Nephron progenitor cell (in vitro differentiated cells): ENCODE measurements at regions not wholly inside any gene's neighbourhood (a gene's known extent, or its start where the extent isn't known, plus 50 kb on each side); places are given as distances from the start of the nearest gene placed in this dataset.
"Not testable (repeated sequence)": the region's sequence is repeated elsewhere in the genome, so short reads cannot be mapped to it uniquely, and the experiment has no call there.

Source experiments
- DNase-seq: peaks from one replicate; pipeline ENCODE4 v3.0.0; 2021
- H3K27ac Mint-ChIP-seq: 2 replicates; pipeline ENCODE4 v1.8.0; 2021; ENCODE audit warnings: mild to moderate bottlenecking, moderate library complexity, mixed read lengths
- H3K27me3 Mint-ChIP-seq: 2 replicates; pipeline ENCODE4 v1.8.0; 2021; ENCODE audit warnings: mild to moderate bottlenecking, low read depth, mixed read lengths; ENCODE audit not compliant: poor library complexity
- H3K36me3 Mint-ChIP-seq: 2 replicates; pipeline ENCODE4 v1.8.0; 2021; ENCODE audit warnings: low read depth, mixed read lengths
- H3K4me1 Mint-ChIP-seq: 2 replicates; pipeline ENCODE4 v1.8.0; 2021; ENCODE audit warnings: mixed read lengths
- H3K4me3 Mint-ChIP-seq: 2 replicates; pipeline ENCODE4 v1.8.0; 2021; ENCODE audit warnings: mild to moderate bottlenecking, moderate library complexity, mixed read lengths
- H3K9me3 Mint-ChIP-seq: 2 replicates; pipeline ENCODE4 v1.8.0; 2021; ENCODE audit warnings: mild to moderate bottlenecking, moderate library complexity, mixed read lengths
- CTCF ChIP-seq: fragments of 200-600 bp; sonication (generic); IDR thresholded peaks from 2 replicates; pipeline ENCODE4 v1.5.0; 2021; ENCODE audit warnings: antibody characterized with exemption

GRCh38 chr21:31819692-31820091 is 53.1 kb upstream of the HUNK start:
- not testable (repeated sequence) for H3K27ac Mint-ChIP-seq, H3K4me3 Mint-ChIP-seq, H3K36me3 Mint-ChIP-seq, DNase-seq, H3K27me3 Mint-ChIP-seq, H3K4me1 Mint-ChIP-seq
- peaks cover 58% of the 10 kb centered on the region for H3K9me3 Mint-ChIP-seq

- not testable (repeated sequence) for H3K4me1 Mint-ChIP-seq, H3K4me3 Mint-ChIP-seq, H3K27ac Mint-ChIP-seq, DNase-seq, H3K36me3 Mint-ChIP-seq, H3K27me3 Mint-ChIP-seq
- H3K9me3 Mint-ChIP-seq = peaks cover 43% of the 10 kb centered on the region
Observed at GRCh38 chr21:31814356-31814755, 58.5 kb upstream of the HUNK start.

- H3K4me3 Mint-ChIP-seq = no peak overlapping the region
- H3K9me3 Mint-ChIP-seq = peaks cover 38% of the 10 kb centered on the region
- no peak for DNase-seq
- H3K27me3 Mint-ChIP-seq = peaks cover 5% of the 10 kb centered on the region
- TF ChIP-seq CTCF = no peak
- H3K27ac Mint-ChIP-seq = no peak overlapping the region
- H3K4me1 Mint-ChIP-seq = peaks cover 8% of the 10 kb centered on the region
- no peaks in the 10 kb centered on the region for H3K36me3 Mint-ChIP-seq
Observed at GRCh38 chr21:31813862-31814261, 59.0 kb upstream of the HUNK start.

- TF ChIP-seq CTCF = no peak
- Mint-ChIP-seq H3K27me3 (peaks cover 2% of the 10 kb centered on the region), H3K4me1 (peaks cover 60% of the 10 kb centered on the region), H3K27ac (no peak overlapping the region), H3K36me3 (no peaks in the 10 kb centered on the region), H3K4me3 (no peak overlapping the region), H3K9me3 (no peaks in the 10 kb centered on the region)
- no peak for DNase-seq
Observed at GRCh38 chr21:31804008-31804394, 68.8 kb upstream of the HUNK start.

- peaks cover 66% of the 10 kb centered on the region for H3K4me1 Mint-ChIP-seq
- DNase-seq = no peak
- H3K36me3 Mint-ChIP-seq = no peaks in the 10 kb centered on the region
- no peak for TF ChIP-seq CTCF
- H3K9me3 Mint-ChIP-seq = no peaks in the 10 kb centered on the region
- H3K27me3 Mint-ChIP-seq = peaks cover 2% of the 10 kb centered on the region
- H3K4me3 Mint-ChIP-seq = peak overlapping the region; percentile 28
- H3K27ac Mint-ChIP-seq = peak overlapping the region; percentile 92
Observed at GRCh38 chr21:31803039-31804007, 69.5 kb upstream of the HUNK start.

GRCh38 chr21:31802331-31802730 is 70.4 kb upstream of the SCAF4 start:
- Mint-ChIP-seq H3K27me3 (peaks cover 2% of the 10 kb centered on the region), H3K9me3 (no peaks in the 10 kb centered on the region), H3K4me1 (peaks cover 66% of the 10 kb centered on the region), H3K4me3 (peak overlapping the region; percentile 63), H3K36me3 (no peaks in the 10 kb centered on the region), H3K27ac (peak overlapping the region; percentile 92)
- no peak for DNase-seq
- no peak for TF ChIP-seq CTCF
